ENCODE measurements at regions not wholly inside any gene's neighbourhood (a gene's known extent, or its start where the extent isn't known, plus 50 kb on each side); places are given as distances from the start of the nearest gene placed in this dataset.

DNA sequence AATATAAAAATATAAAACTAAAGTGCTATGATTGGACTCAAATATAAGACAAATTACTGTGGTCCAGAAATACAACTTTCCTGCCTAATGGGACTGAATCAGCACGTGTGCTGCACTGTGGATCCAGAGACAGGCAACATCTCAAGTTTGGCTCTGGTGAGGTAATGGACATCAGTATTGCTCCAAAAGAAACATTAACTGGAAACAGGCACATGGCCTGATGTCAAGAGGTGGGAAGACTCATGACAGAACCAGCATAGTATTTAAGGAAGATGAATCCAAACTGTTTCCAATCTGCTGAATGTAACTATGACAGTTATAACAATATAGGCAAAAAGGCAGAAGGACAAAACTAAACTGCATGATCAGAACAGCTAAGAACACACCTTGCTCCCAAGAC is 354.6 kb downstream of the FSIP2 start:
- TF ChIP-seq, protein P1, sequence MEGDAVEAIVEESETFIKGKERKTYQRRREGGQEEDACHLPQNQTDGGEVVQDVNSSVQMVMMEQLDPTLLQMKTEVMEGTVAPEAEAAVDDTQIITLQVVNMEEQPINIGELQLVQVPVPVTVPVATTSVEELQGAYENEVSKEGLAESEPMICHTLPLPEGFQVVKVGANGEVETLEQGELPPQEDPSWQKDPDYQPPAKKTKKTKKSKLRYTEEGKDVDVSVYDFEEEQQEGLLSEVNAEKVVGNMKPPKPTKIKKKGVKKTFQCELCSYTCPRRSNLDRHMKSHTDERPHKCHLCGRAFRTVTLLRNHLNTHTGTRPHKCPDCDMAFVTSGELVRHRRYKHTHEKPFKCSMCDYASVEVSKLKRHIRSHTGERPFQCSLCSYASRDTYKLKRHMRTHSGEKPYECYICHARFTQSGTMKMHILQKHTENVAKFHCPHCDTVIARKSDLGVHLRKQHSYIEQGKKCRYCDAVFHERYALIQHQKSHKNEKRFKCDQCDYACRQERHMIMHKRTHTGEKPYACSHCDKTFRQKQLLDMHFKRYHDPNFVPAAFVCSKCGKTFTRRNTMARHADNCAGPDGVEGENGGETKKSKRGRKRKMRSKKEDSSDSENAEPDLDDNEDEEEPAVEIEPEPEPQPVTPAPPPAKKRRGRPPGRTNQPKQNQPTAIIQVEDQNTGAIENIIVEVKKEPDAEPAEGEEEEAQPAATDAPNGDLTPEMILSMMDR (IDR thresholded peaks at IDR 0.05) = no peak
- no peak for TF ChIP-seq POLR2A (IDR thresholded peaks at IDR 0.05)
